ENCODE measurements at regions not wholly inside any gene's neighbourhood (a gene's known extent, or its start where the extent isn't known, plus 50 kb on each side); places are given as distances from the start of the nearest gene placed in this dataset.

GRCh38 chr14:34138175-34138574 is 187.3 kb upstream of the EGLN3 start:
- no peak overlapping the region for H3K27ac Mint-ChIP-seq
- H3K36me3 Mint-ChIP-seq = no peaks in the 10 kb centered on the region
- Histone ChIP-seq H3K9ac (no peak overlapping the region), H3K9me3 (ENCODE audit: low read depth) (no peaks in the 10 kb centered on the region), H4K20me1 (ENCODE audit: low read depth) (no peaks in the 10 kb centered on the region), H3K27me3 (no peaks in the 10 kb centered on the region), H3K4me1 (no peaks in the 10 kb centered on the region), H3K27ac (no peak overlapping the region), H3K79me2 (ENCODE audit: low read depth) (no peaks in the 10 kb centered on the region), H3K4me2 (no peak overlapping the region), H2AFZ (replicated peaks) (no peak overlapping the region), H3F3A (ENCODE audit: low read depth) (no peaks in the 10 kb centered on the region), H3K36me3 (no peaks in the 10 kb centered on the region), H3K4me3 (no peak overlapping the region)
- H3K4me1 Mint-ChIP-seq = peaks cover 7% of the 10 kb centered on the region
- peaks cover 6% of the 10 kb centered on the region for H3K27me3 Mint-ChIP-seq (ENCODE audit: insufficient read depth, low read depth)
- DNase-seq (ENCODE audit: low spot score) = no peak
- no peak for TF ChIP-seq CTCF (IDR thresholded peaks at IDR 0.05)
- no peak for TF ChIP-seq EZH2 (IDR thresholded peaks at IDR 0.05)
- no peak for TF ChIP-seq EZH2phosphoT487 (IDR thresholded peaks at IDR 0.05)
- peaks cover 11% of the 10 kb centered on the region for H3K9me3 Mint-ChIP-seq
- no peak overlapping the region for H3K4me3 Mint-ChIP-seq

GRCh38 chr14:34137001-34137745 is 186.3 kb upstream of the EGLN3 start:
- H3K9me3 Mint-ChIP-seq = peaks cover 10% of the 10 kb centered on the region
- no peak overlapping the region for H3K4me2 ChIP-seq
- H3K27me3 Mint-ChIP-seq (ENCODE audit: insufficient read depth, low read depth) = peaks cover 6% of the 10 kb centered on the region
- H3K27ac ChIP-seq = no peak overlapping the region
- H3K36me3 Mint-ChIP-seq = no peaks in the 10 kb centered on the region
- TF ChIP-seq EZH2phosphoT487 (IDR thresholded peaks at IDR 0.05) (no peak), EZH2 (IDR thresholded peaks at IDR 0.05) (no peak), CTCF (IDR thresholded peaks at IDR 0.05) (no peak)
- no peaks in the 10 kb centered on the region for H4K20me1 ChIP-seq (ENCODE audit: low read depth)
- H3K9ac ChIP-seq = no peak overlapping the region
- no peak overlapping the region for H3K4me3 ChIP-seq
- H3F3A ChIP-seq (ENCODE audit: low read depth) = no peaks in the 10 kb centered on the region
- no peak overlapping the region for H3K4me3 Mint-ChIP-seq
- H3K9me3 ChIP-seq (ENCODE audit: low read depth) = no peaks in the 10 kb centered on the region
- H3K27ac Mint-ChIP-seq = no peak overlapping the region
- H3K79me2 ChIP-seq (ENCODE audit: low read depth) = no peaks in the 10 kb centered on the region
- no peaks in the 10 kb centered on the region for H3K36me3 ChIP-seq
- H3K27me3 ChIP-seq = no peaks in the 10 kb centered on the region
- no peaks in the 10 kb centered on the region for H3K4me1 ChIP-seq
- H3K4me1 Mint-ChIP-seq = peaks cover 7% of the 10 kb centered on the region
- H2AFZ ChIP-seq (replicated peaks) = no peak overlapping the region
- DNase-seq (ENCODE audit: low spot score) = no peak

- no peak for TF ChIP-seq EZH2phosphoT487 (IDR thresholded peaks at IDR 0.05)
- no peak for TF ChIP-seq EZH2 (IDR thresholded peaks at IDR 0.05)
- no peak for TF ChIP-seq CTCF (IDR thresholded peaks at IDR 0.05)
- Histone ChIP-seq H3K27me3 (no peaks in the 10 kb centered on the region), H2AFZ (replicated peaks) (no peak overlapping the region), H3K9me3 (ENCODE audit: low read depth) (no peaks in the 10 kb centered on the region), H4K20me1 (ENCODE audit: low read depth) (no peaks in the 10 kb centered on the region), H3K4me2 (no peak overlapping the region), H3K79me2 (ENCODE audit: low read depth) (no peaks in the 10 kb centered on the region), H3K9ac (no peak overlapping the region), H3K4me1 (no peaks in the 10 kb centered on the region), H3K36me3 (no peaks in the 10 kb centered on the region), H3F3A (ENCODE audit: low read depth) (no peaks in the 10 kb centered on the region), H3K27ac (no peak overlapping the region), H3K4me3 (no peak overlapping the region)
- H3K27ac Mint-ChIP-seq = no peak overlapping the region
- H3K4me1 Mint-ChIP-seq = peaks cover 7% of the 10 kb centered on the region
- no peaks in the 10 kb centered on the region for H3K36me3 Mint-ChIP-seq
- DNase-seq (ENCODE audit: low spot score) = no peak
- H3K9me3 Mint-ChIP-seq = peaks cover 3% of the 10 kb centered on the region
- H3K27me3 Mint-ChIP-seq (ENCODE audit: insufficient read depth, low read depth) = peaks cover 4% of the 10 kb centered on the region
- H3K4me3 Mint-ChIP-seq = no peak overlapping the region
Observed at GRCh38 chr14:34135492-34135891, 184.6 kb upstream of the EGLN3 start.
